T-helper 1 cell treated with Interleukin-12 subunit alpha and Interleukin-12 subunit beta and Interleukin-4 antibody, amounts not matched to agents 30 ng/mL and 1 ng/mL, for 36 hours (primary cell): ENCODE measurements at regions not wholly inside any gene's neighbourhood (a gene's known extent, or its start where the extent isn't known, plus 50 kb on each side); places are given as distances from the start of the nearest gene placed in this dataset.
"Not testable (repeated sequence)": the region's sequence is repeated elsewhere in the genome, so short reads cannot be mapped to it uniquely, and the experiment has no call there.

Experiments
- intact Hi-C: fragments of 100-400 bp; cut with micrococcal nuclease; formaldehyde crosslinking; loops from one replicate; pipeline ENCODE4 v1.15.1; 2024

DNA sequence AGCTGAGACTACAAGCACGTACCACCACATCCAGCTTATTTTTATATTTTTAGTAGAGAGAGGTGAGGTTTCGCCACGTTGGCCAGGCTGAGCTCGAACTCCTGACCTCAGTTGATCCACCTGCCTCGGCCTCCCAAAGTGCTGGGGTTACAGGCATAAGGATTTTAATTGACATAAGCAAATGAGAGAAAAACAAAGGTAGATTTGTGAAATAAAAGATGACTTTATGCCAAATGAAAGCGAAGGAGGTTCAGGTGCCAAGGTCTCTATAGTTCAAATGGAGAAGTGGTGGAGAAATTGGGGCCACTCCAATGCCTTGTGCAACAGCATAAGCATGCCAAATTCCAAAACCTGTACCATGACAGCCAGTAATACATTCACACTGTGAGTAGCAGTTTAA is 180.6 kb downstream of the MREG start:
- intact Hi-C loops, result no loop called here

DNA sequence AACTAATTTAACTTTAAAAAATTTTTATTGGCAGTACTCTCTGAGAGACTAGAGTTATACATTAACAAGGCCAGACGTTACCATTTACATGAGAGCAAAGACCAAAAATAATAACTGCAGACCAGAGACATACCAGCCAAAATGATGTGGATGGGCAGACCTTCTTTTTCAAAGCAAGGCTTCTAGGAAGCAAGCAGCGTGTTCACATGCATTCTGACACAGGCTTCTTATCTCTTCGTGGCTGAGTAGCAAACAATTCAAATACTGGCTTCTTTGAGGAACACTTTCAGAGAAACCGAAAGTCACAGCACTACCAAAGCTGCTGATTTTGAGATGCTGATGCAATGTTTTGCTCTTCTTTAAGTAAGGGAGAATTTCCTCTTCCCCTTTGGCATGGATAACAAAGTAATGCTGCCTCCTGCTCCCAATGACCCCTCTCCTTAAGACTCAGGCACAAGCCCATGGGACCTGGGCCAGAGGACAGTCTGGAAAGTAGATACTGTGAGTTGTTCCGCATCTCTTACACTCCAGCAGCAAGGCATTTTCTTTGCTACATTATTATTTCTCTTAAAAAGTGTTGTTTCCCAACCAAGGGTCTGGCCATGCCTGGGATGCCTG is 181.9 kb downstream of the MREG start:
- intact Hi-C loops, result no loop called here

DNA sequence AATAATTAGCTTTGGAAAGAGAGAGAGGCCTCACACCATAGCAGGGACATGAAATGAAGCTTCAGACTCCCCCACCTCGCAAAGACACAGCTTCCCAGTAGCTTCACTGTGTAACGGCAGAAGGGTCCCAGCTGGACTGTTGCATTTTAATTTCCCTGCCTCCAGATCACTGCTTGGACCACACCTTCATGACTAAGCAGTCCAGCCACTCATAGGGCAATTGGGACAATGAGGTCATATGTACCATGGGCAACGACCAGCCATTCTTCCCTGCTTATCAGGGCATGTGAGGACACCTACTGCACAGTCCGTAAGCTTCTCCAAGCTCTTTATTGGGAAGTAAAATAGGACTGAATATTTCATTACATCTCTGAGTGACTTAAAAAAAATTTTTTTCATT is 183.0 kb downstream of the MREG start:
- intact Hi-C loops, result no loop called here

DNA sequence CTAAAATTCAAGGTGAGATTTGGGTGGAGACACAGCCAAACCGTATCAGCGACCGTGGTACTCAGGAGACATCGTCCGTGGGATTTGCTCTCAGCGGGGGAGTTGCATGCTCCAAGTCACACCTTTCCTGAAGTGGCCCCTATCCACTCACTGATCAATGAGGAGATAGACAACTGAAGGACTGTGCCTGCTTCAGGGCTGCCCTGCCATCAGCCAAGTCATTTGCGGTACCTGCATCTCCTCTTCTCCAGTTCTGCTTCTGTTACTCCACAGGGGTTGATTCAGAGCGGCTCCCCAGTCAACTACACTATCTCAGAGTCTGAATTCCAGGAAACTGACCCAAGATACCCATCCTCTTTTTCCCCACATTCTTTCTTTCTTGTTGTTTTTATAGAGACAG is 184.1 kb downstream of the MREG start:
- intact Hi-C loops, result no loop called here

DNA sequence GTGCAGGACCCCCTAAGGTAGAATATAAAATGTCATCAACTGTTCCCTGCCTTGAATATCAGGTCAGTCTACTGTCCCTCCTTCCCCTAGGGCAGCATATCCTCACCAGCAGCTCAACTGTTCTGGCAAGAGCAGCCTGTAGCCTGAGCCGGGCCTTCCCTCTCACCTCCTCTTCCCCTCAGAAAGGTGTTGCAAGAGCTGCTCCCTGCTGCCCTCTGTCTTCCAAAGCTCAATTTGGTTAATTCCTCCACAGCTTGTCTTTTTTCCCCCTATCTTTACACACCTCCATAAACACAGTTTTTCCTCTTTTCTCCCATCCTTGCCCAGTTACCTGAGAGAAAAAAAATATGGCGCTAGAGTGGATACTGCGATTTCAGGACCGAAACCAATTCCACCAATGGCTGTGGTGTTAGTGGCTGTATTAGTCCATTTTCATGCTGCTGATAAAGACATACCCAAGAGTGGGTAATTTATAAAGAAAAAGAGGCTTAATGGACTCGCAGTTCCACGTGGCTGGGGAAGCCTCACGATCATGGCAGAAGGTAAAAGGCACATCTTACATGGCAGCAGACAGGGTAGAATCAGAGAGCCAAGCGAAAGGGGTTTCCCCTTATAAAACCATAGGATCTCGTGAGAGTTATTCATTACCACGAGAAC is 184.7 kb downstream of the MREG start:
- intact Hi-C loops, result loop anchor here (1.0 kb wide), 1 partner anchor 374 kb away; no protein-coding TSS in a partner anchor

DNA sequence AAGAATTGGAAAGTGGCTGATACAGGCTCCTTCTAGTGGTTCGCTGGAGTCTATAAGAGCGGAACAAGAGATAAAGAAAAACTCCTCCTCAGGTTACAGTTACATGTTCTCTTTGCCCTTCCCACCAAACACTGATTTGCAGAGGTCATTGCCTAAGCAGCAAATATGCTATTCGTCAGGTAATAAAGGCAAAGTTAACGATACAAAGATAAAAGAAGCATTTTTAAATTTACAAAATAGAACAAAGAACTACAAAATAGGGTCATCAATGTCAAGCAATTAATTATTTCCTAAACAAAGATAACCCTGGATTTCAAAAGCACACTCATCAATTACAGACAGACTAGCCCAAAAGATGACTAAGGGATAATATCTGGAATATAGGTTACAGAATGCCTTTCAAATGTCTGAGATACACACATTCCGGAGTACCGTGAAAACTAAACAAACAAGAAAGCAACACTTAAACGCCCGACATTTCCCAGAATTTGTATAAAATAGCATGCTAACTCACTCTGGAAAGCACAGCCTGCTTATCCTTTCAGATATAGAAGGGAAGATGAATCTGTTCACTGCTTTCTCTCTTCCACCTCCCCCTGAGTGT is 186.4 kb downstream of the MREG start:
- intact Hi-C loops, result no loop called here

DNA sequence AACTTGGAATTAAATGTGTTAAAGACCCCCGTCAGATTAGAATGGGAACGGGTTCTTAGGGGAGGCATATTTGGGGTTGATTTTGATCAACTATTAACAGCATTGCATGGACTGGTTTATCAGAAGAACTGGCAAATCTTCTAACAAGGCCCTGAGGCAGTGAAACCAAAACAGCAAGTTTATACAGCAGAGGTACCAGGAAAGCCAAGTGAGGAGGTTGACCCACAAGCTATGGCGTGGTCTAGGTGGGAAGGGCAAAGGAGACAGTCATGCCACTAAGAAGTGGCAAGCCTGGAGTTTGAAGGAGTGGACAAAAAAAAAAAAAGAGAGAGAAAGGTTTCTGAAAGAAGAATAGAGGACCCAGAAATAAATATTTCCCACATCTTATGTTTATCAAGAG is 187.0 kb downstream of the MREG start:
- intact Hi-C loops, result no loop called here

DNA sequence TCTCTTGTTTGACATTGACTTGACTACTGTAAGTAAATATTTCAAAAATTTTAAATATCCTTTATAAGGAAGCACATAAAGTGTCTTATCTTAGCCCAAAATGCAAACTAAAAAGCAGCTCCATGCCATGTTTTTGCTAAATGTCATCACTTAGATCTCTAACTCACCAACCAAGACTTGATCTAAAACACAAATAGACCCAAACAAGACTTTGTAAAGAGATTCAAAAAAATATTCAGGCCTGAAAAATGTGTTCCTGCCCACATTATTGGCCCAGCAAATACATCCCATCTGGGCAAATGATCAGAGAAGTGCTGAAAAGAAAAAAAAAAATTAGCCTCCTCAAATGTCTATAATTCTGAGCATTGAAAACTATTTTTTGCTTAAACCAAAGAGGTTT is 187.6 kb downstream of the MREG start:
- intact Hi-C loops, result no loop called here

DNA sequence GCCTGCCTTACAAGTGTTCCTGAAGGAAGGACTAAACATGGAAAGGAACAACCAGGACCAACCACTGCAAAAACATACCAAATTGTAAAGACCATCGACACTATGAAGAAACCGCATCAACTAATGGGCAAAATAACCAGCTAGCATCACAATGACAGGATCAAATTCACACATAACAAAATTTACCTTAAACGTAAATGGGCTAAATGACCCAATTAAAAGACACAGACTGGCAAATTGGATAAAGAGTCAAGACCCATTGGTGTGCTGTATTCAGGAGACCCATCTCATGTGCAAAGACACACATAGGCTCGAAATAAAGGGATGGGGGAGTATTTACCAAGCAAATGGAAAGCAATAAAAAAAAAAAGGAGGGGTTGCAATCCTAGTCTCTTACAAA is 192.1 kb downstream of the MREG start:
- intact Hi-C loops, result not testable (repeated sequence)

DNA sequence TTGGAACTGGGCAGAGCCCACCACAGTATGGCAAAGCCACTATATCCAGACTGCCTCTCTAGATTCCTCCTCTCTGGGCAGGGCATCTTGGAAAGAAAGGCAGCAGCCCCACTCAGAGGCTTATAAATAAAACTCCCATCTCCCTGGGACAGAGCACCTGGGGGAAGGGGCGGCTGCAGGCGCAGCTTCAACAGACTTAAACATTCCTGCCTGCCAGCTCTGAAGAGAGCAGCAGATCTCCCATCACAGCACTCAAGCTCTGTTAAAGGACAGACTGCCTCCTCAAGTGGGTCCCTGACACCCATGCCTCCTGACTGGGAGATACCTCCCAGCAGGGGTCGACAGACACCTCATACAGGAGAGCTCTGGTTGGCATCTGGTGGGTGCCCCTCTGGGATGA is 193.6 kb downstream of the MREG start:
- intact Hi-C loops, result not testable (repeated sequence)

DNA sequence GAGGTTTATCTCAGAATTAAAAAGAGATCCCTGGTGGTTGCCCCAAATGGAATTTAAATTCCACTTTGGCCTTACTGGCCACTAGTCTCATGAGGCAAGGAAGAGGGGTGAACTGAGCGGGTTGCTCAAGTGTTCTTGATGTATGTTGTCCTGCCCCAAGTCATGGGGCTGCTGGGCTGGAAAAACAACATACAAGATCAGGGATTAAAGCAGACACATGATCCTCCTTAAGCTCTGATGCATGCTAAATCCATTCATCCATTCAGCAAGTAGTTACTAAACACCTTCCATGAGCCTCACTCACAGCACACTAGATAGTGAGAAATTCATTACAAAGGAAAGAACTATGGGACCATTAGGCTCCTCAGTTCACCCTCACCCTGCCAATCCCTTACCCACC is 196.3 kb downstream of the MREG start:
- intact Hi-C loops, result no loop called here

DNA sequence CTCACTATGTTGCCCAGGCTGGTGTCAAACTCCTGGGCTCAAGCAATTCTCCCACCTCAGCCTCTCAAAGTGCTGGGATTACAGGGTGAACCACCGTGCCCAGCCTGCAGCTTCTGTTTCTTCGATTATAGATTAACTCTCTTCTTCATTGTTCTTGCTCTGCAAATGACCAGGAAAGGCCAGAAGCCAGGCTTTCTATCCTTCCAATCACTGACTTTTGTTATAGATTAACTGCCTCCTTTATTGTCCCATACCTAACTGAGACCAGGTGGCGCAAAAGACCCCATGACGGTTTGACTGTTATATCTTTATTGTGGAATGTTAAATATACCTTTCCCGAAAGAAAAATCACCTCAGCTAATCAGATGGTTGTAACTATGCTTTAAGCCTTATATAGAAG is 196.9 kb downstream of the MREG start:
- intact Hi-C loops, result no loop called here

DNA sequence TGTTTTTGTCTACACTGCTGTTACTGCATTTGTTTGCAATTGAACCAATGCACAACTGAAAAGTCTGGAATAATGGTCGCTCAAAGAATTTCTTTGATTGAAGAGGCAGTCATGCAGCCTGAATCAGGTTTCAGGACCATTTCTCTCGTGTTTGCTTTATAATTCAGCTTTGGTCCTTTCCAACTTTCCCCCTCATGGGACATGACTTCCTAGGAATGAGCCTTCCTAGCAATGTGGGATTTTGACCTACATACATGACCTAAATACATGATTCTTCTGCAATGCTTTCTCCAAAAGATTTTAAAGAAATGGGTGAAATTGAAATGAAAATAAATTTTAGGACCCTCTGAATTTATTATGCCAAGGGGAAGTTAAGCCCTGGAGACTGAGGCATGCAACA is 197.4 kb downstream of the MREG start:
- intact Hi-C loops, result no loop called here

DNA sequence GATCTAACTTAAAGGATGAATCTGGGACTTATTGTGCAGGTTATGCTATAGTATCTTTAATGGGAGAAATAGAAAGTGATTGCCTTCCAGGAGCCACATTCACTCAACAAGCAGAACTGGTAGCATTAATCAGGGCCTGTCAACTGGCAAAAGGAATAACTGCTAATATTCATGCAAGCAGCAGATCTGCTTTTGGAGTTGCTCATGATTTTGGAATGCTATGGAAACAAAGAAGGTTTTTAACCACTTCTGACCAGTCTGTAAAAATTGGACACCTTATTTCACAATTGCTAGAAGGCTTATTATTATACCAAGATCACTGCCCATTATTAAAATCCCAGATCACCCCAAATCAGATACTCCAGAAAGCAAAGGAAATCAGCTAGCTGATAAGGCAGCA is 200.4 kb downstream of the MREG start:
- intact Hi-C loops, result no loop called here

DNA sequence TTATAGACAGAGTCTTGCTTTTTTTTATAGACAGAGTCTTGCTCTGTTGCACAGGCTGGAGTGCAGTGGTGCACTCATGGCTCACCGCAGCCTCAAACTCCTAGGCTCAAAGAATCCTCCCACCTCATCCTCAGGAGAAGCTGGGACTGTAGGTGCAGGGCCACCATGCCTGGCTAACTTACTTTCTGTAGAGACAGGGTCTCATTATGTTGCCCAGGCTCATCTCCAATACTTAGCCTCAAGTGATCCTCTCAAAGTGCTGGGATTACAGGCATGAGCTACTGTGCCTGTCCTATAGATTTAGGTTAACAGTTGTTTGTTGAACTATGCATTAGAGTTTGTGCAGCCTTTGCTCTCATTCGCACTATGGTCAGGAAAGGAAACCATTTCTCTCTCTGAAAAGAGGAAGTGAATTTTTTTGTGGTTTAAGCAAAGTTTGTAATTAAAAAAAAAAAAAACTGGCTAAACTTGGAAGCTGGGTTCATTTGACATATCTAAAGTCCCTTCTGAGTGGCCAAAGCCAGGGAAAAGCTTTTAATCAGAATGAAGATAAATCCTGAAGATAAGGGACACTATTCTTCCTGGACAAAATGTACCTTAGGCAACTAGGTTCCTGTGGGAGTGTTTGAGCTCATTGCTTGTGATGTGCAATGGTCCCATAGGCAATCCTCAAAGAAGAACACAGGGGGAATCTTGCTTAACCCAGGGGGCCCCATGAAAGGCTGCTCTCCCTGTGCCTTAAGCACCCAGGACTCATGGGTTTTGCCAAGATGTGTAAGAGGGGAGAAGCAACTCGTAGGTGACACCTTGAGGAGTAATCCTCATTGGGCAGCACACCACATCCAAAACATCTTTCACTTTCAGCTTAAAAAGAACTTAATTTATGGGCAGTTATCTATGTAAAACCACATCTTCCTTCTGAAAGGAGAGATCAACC is 201.7 kb downstream of the MREG start:
- intact Hi-C loops, result no loop called here

DNA sequence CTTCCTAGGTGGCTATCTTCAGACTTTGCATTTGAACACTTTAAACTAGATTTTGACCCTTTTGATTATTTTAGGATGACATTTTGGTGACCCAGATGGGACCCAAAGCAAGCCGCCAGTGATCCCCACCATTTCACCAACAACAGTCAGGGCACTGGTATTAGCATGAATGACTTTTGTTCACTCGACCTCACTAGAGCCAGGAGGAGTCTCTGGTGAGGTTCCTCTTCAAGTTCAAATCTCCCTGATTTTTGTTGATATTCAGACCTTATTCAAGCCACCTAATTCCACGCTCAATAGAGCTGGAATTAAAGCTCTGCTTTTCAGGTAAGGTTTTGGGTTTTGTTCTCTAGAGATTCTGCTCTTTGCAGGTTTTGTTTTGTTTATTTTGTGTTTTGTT is 202.3 kb downstream of the MREG start:
- intact Hi-C loops, result no loop called here

DNA sequence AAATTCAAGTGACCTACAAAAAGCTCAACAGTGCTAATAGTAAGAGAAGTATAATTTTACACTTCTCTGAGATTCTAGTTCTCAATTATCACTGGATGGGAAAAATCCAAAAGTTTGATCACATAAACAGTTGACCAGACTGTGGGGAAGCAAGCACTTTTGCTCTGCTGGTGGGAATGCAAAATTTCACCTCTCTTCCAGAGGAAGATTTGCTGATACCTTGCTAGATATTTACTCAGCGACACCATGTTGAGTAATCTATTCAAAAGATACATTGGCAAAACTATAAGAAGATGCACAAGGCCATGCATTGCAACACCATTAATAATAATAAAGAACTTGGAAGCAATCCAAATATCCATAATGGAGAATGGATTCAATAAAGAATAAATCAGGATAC is 204.4 kb downstream of the MREG start:
- intact Hi-C loops, result no loop called here

DNA sequence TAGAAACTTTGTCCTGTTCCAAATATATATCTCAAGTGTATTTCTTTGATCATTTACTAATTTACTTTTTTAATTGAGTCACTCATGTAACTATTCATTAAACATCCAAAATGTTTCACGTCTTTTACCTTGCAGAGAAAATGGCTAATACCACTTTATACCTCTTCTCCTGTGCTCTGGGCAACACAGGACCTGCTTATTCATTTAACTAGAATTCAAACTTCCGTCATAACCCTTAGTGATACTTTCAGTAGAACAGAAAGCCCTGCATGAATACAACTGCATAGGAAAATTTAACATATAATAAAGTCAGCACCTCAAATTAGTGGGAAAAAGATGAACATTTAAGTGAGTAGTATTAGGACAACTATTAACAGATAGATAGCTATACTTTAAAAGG is 205.2 kb downstream of the MREG start:
- intact Hi-C loops, result no loop called here

DNA sequence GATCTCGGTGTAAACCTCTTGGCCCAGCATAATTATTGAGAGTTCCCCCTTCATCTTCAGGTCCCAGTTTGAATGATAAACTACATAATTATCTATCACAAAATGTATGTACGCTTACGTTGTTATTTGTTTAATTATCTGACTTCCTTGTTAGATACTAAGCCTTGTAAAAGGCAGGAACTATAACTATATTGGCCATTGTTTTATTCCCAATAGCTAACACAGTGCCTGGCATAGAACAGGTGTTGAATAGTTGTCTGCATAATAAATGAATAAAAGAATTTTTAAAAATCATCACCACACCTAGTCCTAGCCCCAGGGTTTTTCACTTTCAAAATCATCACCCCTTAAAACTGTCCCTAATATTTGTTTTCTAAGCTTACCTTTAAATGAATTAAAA is 207.9 kb downstream of the MREG start:
- intact Hi-C loops, result no loop called here

DNA sequence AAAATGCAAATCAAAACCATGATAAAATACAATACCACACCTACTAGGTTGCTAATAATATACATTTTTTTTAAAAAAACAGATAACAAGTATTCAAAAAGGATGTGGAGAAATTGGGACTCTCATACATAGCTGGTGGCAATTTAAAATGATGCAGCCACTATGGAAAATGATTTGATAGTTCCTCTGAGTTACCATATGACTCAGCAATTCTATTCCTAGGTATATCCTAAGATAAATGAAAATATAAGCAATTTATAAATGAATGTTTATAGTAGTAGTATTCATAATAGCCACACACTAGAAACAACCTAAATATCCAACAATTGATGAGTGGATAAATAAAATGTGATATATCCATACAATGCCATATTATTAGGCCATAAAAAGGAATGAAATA is 210.2 kb downstream of the MREG start:
- intact Hi-C loops, result no loop called here

DNA sequence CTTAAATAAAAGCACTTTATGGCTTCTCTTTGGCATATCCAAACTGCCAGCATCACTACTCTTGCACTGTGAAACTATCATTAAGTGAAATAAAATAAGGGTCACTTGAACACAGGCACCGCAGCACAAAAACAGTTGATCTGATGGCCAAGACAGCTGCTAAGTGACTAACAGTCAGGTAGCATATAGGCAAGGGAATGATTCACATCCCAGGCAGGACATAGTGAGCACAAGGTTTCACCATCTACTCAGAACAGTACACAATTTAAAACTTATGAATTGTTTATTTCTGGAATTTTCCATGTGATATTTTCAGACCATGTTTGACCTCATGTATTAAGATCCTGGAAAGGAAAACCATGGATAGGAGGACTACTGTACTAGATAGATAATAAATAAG is 214.2 kb downstream of the MREG start:
- intact Hi-C loops, result no loop called here

DNA sequence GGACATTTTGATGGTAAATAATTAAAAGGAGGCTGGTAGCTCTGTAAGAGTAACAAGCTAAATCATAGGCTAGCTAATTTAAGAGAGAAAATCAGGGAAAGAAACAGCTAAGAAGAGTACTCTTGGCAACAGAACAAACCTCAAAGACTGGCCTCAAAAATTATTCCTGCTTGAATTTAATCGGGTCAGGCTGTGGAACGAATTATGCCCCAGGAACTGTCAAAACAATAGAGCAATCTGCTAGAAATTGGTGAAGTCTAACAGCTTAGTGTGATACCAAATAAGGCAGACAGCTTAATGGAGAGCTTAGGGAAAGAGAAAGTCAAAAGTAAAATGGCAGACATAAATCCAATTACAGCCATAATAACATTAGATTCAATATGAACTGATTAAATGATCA is 215.7 kb downstream of the MREG start:
- intact Hi-C loops, result no loop called here
